Thyroid gland (tissue), 4 donors: ENCODE measurements at regions not wholly inside any gene's neighbourhood (a gene's known extent, or its start where the extent isn't known, plus 50 kb on each side); places are given as distances from the start of the nearest gene placed in this dataset.

Experiments
- CTCF ChIP-seq, 6 experiments: fragments of 200-600 bp in 3 of 6; fragments of 450-650 bp in 3 of 6; sonication (generic) in 3 of 6; IDR thresholded peaks; one replicate each; pipeline ENCODE4 v1.5.1; 2016 to 2019; ENCODE audit warnings: antibody characterized with exemption in 6 of 6, mild to moderate bottlenecking in 2 of 6, inconsistent platforms in 1 of 6, moderate library complexity in 1 of 6
- POLR2A ChIP-seq, 2 donors: fragments of 450-650 bp; IDR thresholded peaks; one replicate each; pipeline ENCODE4 v1.6.1; 2017; ENCODE audit warnings: antibody characterized with exemption in 2 of 2, mild to moderate bottlenecking in 2 of 2, moderate library complexity in 1 of 2

- TF ChIP-seq CTCF (IDR thresholded peaks at IDR 0.05) (no peak), POLR2A (IDR thresholded peaks at IDR 0.05) (no peak)
These were observed 266.1 kb downstream of the CGGBP1 start, which contains the start of gene HTR1F for GRCh38 chr3:87792534-87793336.
